Endothelial cell of umbilical vein (primary cell): ENCODE measurements at regions not wholly inside any gene's neighbourhood (a gene's known extent, or its start where the extent isn't known, plus 50 kb on each side); places are given as distances from the start of the nearest gene placed in this dataset.

Source experiments
- CTCF ChIP-seq, 2 donors: IDR thresholded peaks; 1 replicate in 1 of 2; 2 replicates in 1 of 2; pipeline ENCODE4 v1.5.1; 2011; ENCODE audit warnings: low read length in 2 of 2, mild to moderate bottlenecking in 2 of 2, moderate library complexity in 2 of 2, control low read depth in 1 of 2, inconsistent platforms in 1 of 2, low read depth in 1 of 2; ENCODE audit not compliant: insufficient read depth in 1 of 2; ENCODE audit errors: extremely low read depth in 1 of 2
- EZH2 ChIP-seq: IDR thresholded peaks from 2 replicates; pipeline ENCODE4 v1.6.1; 2012; ENCODE audit warnings: borderline replicate concordance, low read depth, mild to moderate bottlenecking, moderate library complexity, low read length, inconsistent platforms; ENCODE audit not compliant: severe bottlenecking
- FOS ChIP-seq: IDR thresholded peaks from 2 replicates; pipeline ENCODE4 v1.6.1; 2011; ENCODE audit warnings: mild to moderate bottlenecking, low read length, moderate library complexity, borderline replicate concordance; ENCODE audit not compliant: insufficient read depth
- GATA2 ChIP-seq: IDR thresholded peaks from 2 replicates; pipeline ENCODE4 v1.7.0; 2011; ENCODE audit warnings: low read depth, mild to moderate bottlenecking, moderate library complexity, mixed read lengths, low read length; ENCODE audit not compliant: insufficient read length, insufficient read depth
- JUN ChIP-seq: IDR thresholded peaks from 2 replicates; pipeline ENCODE4 v1.6.1; 2011; ENCODE audit warnings: borderline replicate concordance, low read depth; ENCODE audit not compliant: insufficient read length, insufficient read depth
- MAX ChIP-seq: IDR thresholded peaks from 2 replicates; pipeline ENCODE4 v1.6.1; 2011; ENCODE audit not compliant: insufficient read depth, insufficient read length
- MYC ChIP-seq: IDR thresholded peaks from one replicate; pipeline ENCODE4 v1.6.1; 2011; ENCODE audit warnings: mild to moderate bottlenecking, low read depth, low read length
- POLR2A ChIP-seq: IDR thresholded peaks from 2 replicates; pipeline ENCODE4 v1.6.1; 2012; ENCODE audit warnings: low read depth, mild to moderate bottlenecking, control low read depth, low read length
- POLR2AphosphoS5 ChIP-seq: IDR thresholded peaks from 2 replicates; pipeline ENCODE4 v1.6.1; 2012; ENCODE audit warnings: low read depth, mild to moderate bottlenecking, control low read depth, low read length, moderate library complexity; ENCODE audit not compliant: insufficient read depth

GRCh38 chr9:85199866-85200495 lies 530.5 kb downstream of the NTRK2 start:
- no peak for TF ChIP-seq CTCF (IDR thresholded peaks at IDR 0.05; ENCODE audit: extremely low read depth in 1 of 2, insufficient read depth in 1 of 2, low read depth in 1 of 2, low read length in 2 of 2)
- no peak for TF ChIP-seq EZH2
- TF ChIP-seq POLR2AphosphoS5 = no peak
- TF ChIP-seq POLR2A = no peak
- TF ChIP-seq MAX = no peak
- TF ChIP-seq FOS = no peak
- no peak for TF ChIP-seq MYC
- TF ChIP-seq JUN = no peak
- TF ChIP-seq GATA2 = no peak
